B cell (primary cell): ENCODE measurements at regions not wholly inside any gene's neighbourhood (a gene's known extent, or its start where the extent isn't known, plus 50 kb on each side); places are given as distances from the start of the nearest gene placed in this dataset.

Experiments
- ATAC-seq: fragments of 200-7000 bp; cut with Tn5 transposase; one replicate; pipeline ENCODE4 v1.10.0; 2021; ENCODE audit warnings: low read depth, mild to moderate bottlenecking, moderate number of reproducible peaks, moderate library complexity
- CTCF ChIA-PET: fragments of 350-600 bp; sonication (Branson Sonifier 250); formaldehyde crosslinking; loops from one replicate; lab custom pipeline; 2021; ENCODE audit warnings: antibody characterized with exemption, inconsistent platforms; lab: Charles Lee
- POLR2A ChIA-PET: fragments of 350-600 bp; sonication (Branson Sonifier 250); formaldehyde crosslinking; loops from one replicate; lab custom pipeline; 2021; ENCODE audit warnings: antibody characterized with exemption; lab: Charles Lee
- DNase-seq: peaks from one replicate; pipeline ENCODE4 v3.0.0; 2013
- H2AFZ ChIP-seq: 2 replicates; pipeline ENCODE4 v1.6.1; 2012; ENCODE audit warnings: mild to moderate bottlenecking, low read depth, low read length; ENCODE audit not compliant: insufficient read depth, poor library complexity, severe bottlenecking
- H3K27ac ChIP-seq, 2 donors: 1 replicate in 1 of 2; 2 replicates in 1 of 2; pipeline ENCODE4 v1.5.1; 2012 to 2013; ENCODE audit warnings: low read length in 2 of 2, mild to moderate bottlenecking in 2 of 2, moderate library complexity in 1 of 2
- H3K27me3 ChIP-seq, 4 experiments: fragments of 200-600 bp in 1 of 4; sonication (generic) in 1 of 4; replicated peaks in 1 of 4; 1 replicate in 2 of 4; 2 replicates in 2 of 4; pipeline versions ENCODE4 v1.6.1 to v1.7.0; 2013 to 2016; ENCODE audit warnings: low read length in 3 of 4, mild to moderate bottlenecking in 2 of 4, mixed read lengths in 1 of 4, moderate library complexity in 1 of 4; ENCODE audit not compliant: insufficient read depth in 4 of 4, control insufficient read depth in 3 of 4; ENCODE audit errors: control extremely low read depth in 1 of 4
- H3K36me3 ChIP-seq, 2 experiments: replicated peaks in 1 of 2; 1 replicate in 1 of 2; 2 replicates in 1 of 2; pipeline versions ENCODE4 v1.6.1 to v1.7.1; 2013; ENCODE audit warnings: low read length in 1 of 2; ENCODE audit not compliant: insufficient read depth in 2 of 2, control insufficient read depth in 1 of 2; ENCODE audit errors: control extremely low read depth in 1 of 2, extremely low read depth in 1 of 2
- H3K4me1 ChIP-seq, 2 donors: fragments of 200-600 bp in 1 of 2; sonication (generic) in 1 of 2; 1 replicate in 1 of 2; 2 replicates in 1 of 2; pipeline versions ENCODE4 v1.5.1 to v1.6.1; 2013 to 2017; ENCODE audit warnings: low read length in 2 of 2; ENCODE audit not compliant: control insufficient read depth in 2 of 2, insufficient read depth in 2 of 2
- H3K4me2 ChIP-seq: replicated peaks from 2 replicates; pipeline ENCODE3; 2012; ENCODE audit warnings: mild to moderate bottlenecking, low read depth, low read length; ENCODE audit not compliant: poor library complexity, severe bottlenecking
- H3K4me3 ChIP-seq, 5 experiments: fragments of 200-600 bp in 1 of 5; sonication (generic) in 1 of 5; 1 replicate in 3 of 5; 2 replicates in 2 of 5; pipeline versions ENCODE4 v1.5.1 to v1.7.0; 2011 to 2016; ENCODE audit warnings: low read length in 4 of 5, mild to moderate bottlenecking in 4 of 5, low read depth in 2 of 5, control low read depth in 1 of 5, moderate library complexity in 1 of 5; ENCODE audit not compliant: insufficient read depth in 1 of 5; ENCODE audit errors: control extremely low read depth in 1 of 5, extremely low read depth in 1 of 5
- H3K79me2 ChIP-seq: fragments of 200-600 bp; sonication (generic); one replicate; pipeline ENCODE4 v1.6.0; 2016; ENCODE audit warnings: low read length; ENCODE audit not compliant: control insufficient read depth, insufficient read depth
- H3K9ac ChIP-seq: fragments of 200-600 bp; sonication (generic); 2 replicates; pipeline ENCODE4 v1.6.1; 2017; ENCODE audit warnings: mild to moderate bottlenecking, low read length, moderate library complexity
- H3K9me3 ChIP-seq, 3 donors: one replicate each; pipeline versions ENCODE4 v1.6.1 to v1.7.1; 2013; ENCODE audit warnings: low read length in 2 of 3; ENCODE audit not compliant: control insufficient read depth in 2 of 3, insufficient read depth in 1 of 3; ENCODE audit errors: control extremely low read depth in 1 of 3
- H4K20me1 ChIP-seq: 2 replicates; pipeline ENCODE4 v1.6.0; 2012; ENCODE audit warnings: mild to moderate bottlenecking, low read length; ENCODE audit not compliant: insufficient read depth, control insufficient read depth, poor library complexity, severe bottlenecking
- H3K27ac Mint-ChIP-seq: one replicate; pipeline ENCODE4 v1.8.0; 2021; ENCODE audit warnings: mixed read lengths
- H3K27me3 Mint-ChIP-seq: one replicate; pipeline ENCODE4 v1.8.0; 2021; ENCODE audit warnings: mixed read lengths
- H3K4me1 Mint-ChIP-seq: one replicate; pipeline ENCODE4 v1.8.0; 2021; ENCODE audit warnings: mixed read lengths
- H3K4me3 Mint-ChIP-seq: one replicate; pipeline ENCODE4 v1.8.0; 2021; ENCODE audit warnings: mixed read lengths
- H3K9me3 Mint-ChIP-seq: one replicate; pipeline ENCODE4 v1.8.0; 2022; ENCODE audit warnings: mixed read lengths; ENCODE audit not compliant: insufficient read depth
- CTCF ChIP-seq: fragments of 200-600 bp; IDR thresholded peaks from one replicate; pipeline ENCODE4 v1.8.0; 2022; ENCODE audit warnings: antibody characterized with exemption, mild to moderate bottlenecking
- EZH2 ChIP-seq: IDR thresholded peaks from 2 replicates; pipeline ENCODE4 v1.6.1; 2012; ENCODE audit warnings: borderline replicate concordance, low read depth, mild to moderate bottlenecking, moderate library complexity, low read length; ENCODE audit not compliant: insufficient read depth, poor library complexity, severe bottlenecking
- WGBS: methylation state at CpG from one replicate; pipeline ENCODE4 v1.1.5; 2013; ENCODE audit warnings: missing lambda C conversion rate; ENCODE audit not compliant: insufficient coverage; 5-methylcytosine and 5-hydroxymethylcytosine counted together
- intact Hi-C: fragments of 100-400 bp; cut with micrococcal nuclease; formaldehyde crosslinking; loops from one replicate; pipeline ENCODE4 v1.10.0; 2022

GRCh38 chr6:113488061-113488460 lies 369.1 kb upstream of the MARCKS start:
- H3K4me1 ChIP-seq, result no peaks in the 10 kb centered on the region
- ATAC-seq (no peak), DNase-seq (no peak)
- H3K79me2 ChIP-seq, result no peaks in the 10 kb centered on the region
- no peak overlapping the region for H3K9ac ChIP-seq
- intact Hi-C loops, result no loop called here
- no peaks in the 10 kb centered on the region for H3K27me3 Mint-ChIP-seq
- H3K27ac Mint-ChIP-seq, result no peak overlapping the region
- H3K4me1 Mint-ChIP-seq, result no peaks in the 10 kb centered on the region
- no peaks in the 10 kb centered on the region for H3K36me3 ChIP-seq
- TF ChIP-seq EZH2, result no peak
- no peak for TF ChIP-seq CTCF
- H3K4me3 ChIP-seq, result no peak overlapping the region
- H3K4me3 Mint-ChIP-seq, result no peak overlapping the region
- H3K27ac ChIP-seq, result no peak overlapping the region
- no peak overlapping the region for H3K4me2 ChIP-seq
- ChIA-PET CTCF (no interaction called here), POLR2A (no interaction called here)
- no peaks in the 10 kb centered on the region for H3K27me3 ChIP-seq
- no peaks in the 10 kb centered on the region for H4K20me1 ChIP-seq
- no CpG with 5 or more reads among the region's 2 CpGs for WGBS
- H2AFZ ChIP-seq, result no peak overlapping the region
- no peaks in the 10 kb centered on the region for H3K9me3 Mint-ChIP-seq
- no peaks in the 10 kb centered on the region for H3K9me3 ChIP-seq

GRCh38 chr6:113488812-113489685 lies 368.1 kb upstream of the MARCKS start:
- Histone ChIP-seq H3K9me3 (no peaks in the 10 kb centered on the region), H3K36me3 (no peaks in the 10 kb centered on the region), H3K4me2 (no peak overlapping the region), H3K4me3 (no peak overlapping the region), H4K20me1 (no peaks in the 10 kb centered on the region), H3K79me2 (no peaks in the 10 kb centered on the region), H3K27me3 (no peaks in the 10 kb centered on the region), H3K4me1 (no peaks in the 10 kb centered on the region), H3K27ac (no peak overlapping the region), H3K9ac (no peak overlapping the region), H2AFZ (no peak overlapping the region)
- no peaks in the 10 kb centered on the region for H3K4me1 Mint-ChIP-seq
- H3K4me3 Mint-ChIP-seq, result no peak overlapping the region
- DNase-seq (no peak), ATAC-seq (no peak)
- TF ChIP-seq CTCF (no peak), EZH2 (no peak)
- CTCF ChIA-PET, result interaction anchor here (1.5 kb wide), 1 partner anchor 370 kb away, joined by 6 read pairs; no protein-coding TSS in a partner anchor
- POLR2A ChIA-PET, result interaction anchor here (0.6 kb wide), 1 partner anchor 266 kb away, joined by 3 read pairs; no protein-coding TSS in a partner anchor
- intact Hi-C loops, result no loop called here
- WGBS, result 85% methylated on average over 3 of the region's 4 CpGs
- H3K27ac Mint-ChIP-seq, result no peak overlapping the region
- no peaks in the 10 kb centered on the region for H3K9me3 Mint-ChIP-seq
- no peaks in the 10 kb centered on the region for H3K27me3 Mint-ChIP-seq
